ENCODE measurements at regions not wholly inside any gene's neighbourhood (a gene's known extent, or its start where the extent isn't known, plus 50 kb on each side); places are given as distances from the start of the nearest gene placed in this dataset.
A peak's percentile ranks its signal among the peaks of the same experiment; 100 is the strongest.

- no peak for DNase-seq
Observed at GRCh38 chr13:90402102-90402501, 945.4 kb upstream of the MIR17HG start.

GRCh38 chr13:90402613-90403012 lies 944.9 kb upstream of the MIR17HG start:
- DNase-seq = no peak

GRCh38 chr13:90403330-90404082 lies 944.0 kb upstream of the MIR17HG start:
- no peak for DNase-seq

- DNase-seq = no peak
Observed at GRCh38 chr13:90405301-90405700, 942.2 kb upstream of the MIR17HG start.

- DNase-seq = no peak
Observed at GRCh38 chr13:90412980-90413379, 934.5 kb upstream of the MIR17HG start.

GRCh38 chr13:90413548-90413947 lies 933.9 kb upstream of the MIR17HG start:
- DNase-seq = no peak

GRCh38 chr13:90414691-90415596 lies 932.5 kb upstream of the MIR17HG start:
- no peak for DNase-seq

- DNase-seq = no peak
Observed at GRCh38 chr13:90415902-90416301, 931.6 kb upstream of the MIR17HG start.

GRCh38 chr13:90416519-90416918 lies 931.0 kb upstream of the MIR17HG start:
- no peak for DNase-seq

- DNase-seq = no peak
Observed at GRCh38 chr13:90416938-90417337, 930.5 kb upstream of the MIR17HG start.

- DNase-seq = no peak
Observed at GRCh38 chr13:90420683-90421082, 926.8 kb upstream of the MIR17HG start.

- peak; percentile 39 for DNase-seq
Observed at GRCh38 chr13:90427322-90428272, 919.9 kb upstream of the MIR17HG start.

- no peak for DNase-seq
Observed at GRCh38 chr13:90428522-90429210, 918.8 kb upstream of the MIR17HG start.

- no peak for DNase-seq
Observed at GRCh38 chr13:90430127-90430526, 917.4 kb upstream of the MIR17HG start.

GRCh38 chr13:90436697-90437096 lies 910.8 kb upstream of the MIR17HG start:
- no peak for DNase-seq

GRCh38 chr13:90438576-90438975 lies 908.9 kb upstream of the MIR17HG start:
- no peak for DNase-seq

GRCh38 chr13:90443268-90443667 lies 904.2 kb upstream of the MIR17HG start:
- DNase-seq = no peak

- no peak for DNase-seq
Observed at GRCh38 chr13:90444232-90444631, 903.3 kb upstream of the MIR17HG start.

- no peak for DNase-seq
Observed at GRCh38 chr13:90445179-90445578, 902.3 kb upstream of the MIR17HG start.

GRCh38 chr13:90447034-90447733 lies 900.3 kb upstream of the MIR17HG start:
- DNase-seq = no peak

- DNase-seq = no peak
Observed at GRCh38 chr13:90447734-90448101, 899.8 kb upstream of the MIR17HG start.

Measured in COR-L47 (cell line).